Peyer's patch (tissue), 4 donors: ENCODE measurements at regions not wholly inside any gene's neighbourhood (a gene's known extent, or its start where the extent isn't known, plus 50 kb on each side); places are given as distances from the start of the nearest gene placed in this dataset.

ENCODE experiments used
- POLR2A ChIP-seq, 2 donors: fragments of 450-650 bp; IDR thresholded peaks; one replicate each; pipeline ENCODE4 v1.5.1; 2017; ENCODE audit warnings: antibody characterized with exemption in 2 of 2, mild to moderate bottlenecking in 2 of 2, moderate library complexity in 2 of 2
- TF ChIP-seq, protein P1 (sequence below), 6 experiments: fragments of 450-650 bp in 4 of 6; fragments of 200-600 bp in 2 of 6; sonication (generic) in 1 of 6; IDR thresholded peaks; one replicate each; pipeline ENCODE4 v1.5.1; 2017 to 2019; ENCODE audit warnings: antibody characterized with exemption in 6 of 6, mild to moderate bottlenecking in 3 of 6, moderate library complexity in 1 of 6

DNA sequence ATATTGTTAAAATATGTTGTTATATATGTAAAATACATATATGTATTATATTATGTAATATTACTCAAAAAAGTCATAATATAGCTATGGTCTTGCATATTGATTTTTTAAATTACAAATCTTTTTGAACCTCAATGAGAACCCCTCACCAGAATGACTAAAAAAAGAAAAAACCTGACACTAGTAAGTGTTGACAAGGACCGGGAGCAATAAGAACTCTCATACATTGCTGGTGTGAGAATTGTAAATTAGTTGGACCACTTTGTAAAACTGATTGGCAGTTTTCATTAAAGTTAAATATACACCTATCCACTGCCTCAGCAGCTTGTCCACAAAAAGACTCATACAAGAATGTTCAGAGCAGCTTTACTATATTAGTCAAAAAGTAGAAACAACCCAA is 280.0 kb downstream of the BMP7 start:
- TF ChIP-seq, protein P1, sequence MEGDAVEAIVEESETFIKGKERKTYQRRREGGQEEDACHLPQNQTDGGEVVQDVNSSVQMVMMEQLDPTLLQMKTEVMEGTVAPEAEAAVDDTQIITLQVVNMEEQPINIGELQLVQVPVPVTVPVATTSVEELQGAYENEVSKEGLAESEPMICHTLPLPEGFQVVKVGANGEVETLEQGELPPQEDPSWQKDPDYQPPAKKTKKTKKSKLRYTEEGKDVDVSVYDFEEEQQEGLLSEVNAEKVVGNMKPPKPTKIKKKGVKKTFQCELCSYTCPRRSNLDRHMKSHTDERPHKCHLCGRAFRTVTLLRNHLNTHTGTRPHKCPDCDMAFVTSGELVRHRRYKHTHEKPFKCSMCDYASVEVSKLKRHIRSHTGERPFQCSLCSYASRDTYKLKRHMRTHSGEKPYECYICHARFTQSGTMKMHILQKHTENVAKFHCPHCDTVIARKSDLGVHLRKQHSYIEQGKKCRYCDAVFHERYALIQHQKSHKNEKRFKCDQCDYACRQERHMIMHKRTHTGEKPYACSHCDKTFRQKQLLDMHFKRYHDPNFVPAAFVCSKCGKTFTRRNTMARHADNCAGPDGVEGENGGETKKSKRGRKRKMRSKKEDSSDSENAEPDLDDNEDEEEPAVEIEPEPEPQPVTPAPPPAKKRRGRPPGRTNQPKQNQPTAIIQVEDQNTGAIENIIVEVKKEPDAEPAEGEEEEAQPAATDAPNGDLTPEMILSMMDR (IDR thresholded peaks at IDR 0.05): no peak
- TF ChIP-seq POLR2A (IDR thresholded peaks at IDR 0.05): no peak
